COLO829 (cell line): ENCODE measurements at regions not wholly inside any gene's neighbourhood (a gene's known extent, or its start where the extent isn't known, plus 50 kb on each side); places are given as distances from the start of the nearest gene placed in this dataset.
A peak's percentile ranks its signal among the peaks of the same experiment; 100 is the strongest.
"Not testable (repeated sequence)": the region's sequence is repeated elsewhere in the genome, so short reads cannot be mapped to it uniquely, and the experiment has no call there.

Experiments
- DNase-seq: peaks from one replicate; pipeline ENCODE4 v3.0.0; 2012; ENCODE audit warnings: low spot score

GRCh38 chr6:10180138-10181074, 234.5 kb downstream of the TFAP2A start:
- DNase-seq = no peak

GRCh38 chr6:10177704-10178103, 237.2 kb downstream of the TFAP2A start:
- DNase-seq = no peak

- DNase-seq = no peak
Measured at GRCh38 chr6:10175362-10175761, 239.5 kb downstream of the TFAP2A start.

GRCh38 chr6:10174761-10175160, 240.1 kb downstream of the TFAP2A start:
- no peak for DNase-seq

GRCh38 chr6:10174056-10174455, 240.8 kb downstream of the TFAP2A start:
- no peak for DNase-seq

GRCh38 chr6:10171706-10172105, 243.2 kb downstream of the TFAP2A start:
- DNase-seq = not testable (repeated sequence)

GRCh38 chr6:10170816-10171215, 244.1 kb downstream of the TFAP2A start:
- no peak for DNase-seq

GRCh38 chr6:10166031-10166430, 248.8 kb downstream of the TFAP2A start:
- no peak for DNase-seq

GRCh38 chr6:10163203-10163962, 251.5 kb downstream of the TFAP2A start:
- DNase-seq = no peak

- DNase-seq = no peak
Measured at GRCh38 chr6:10156875-10157274, 258.0 kb downstream of the TFAP2A start.

GRCh38 chr6:10154251-10154650, 260.6 kb downstream of the TFAP2A start:
- no peak for DNase-seq

- no peak for DNase-seq
Measured at GRCh38 chr6:10151144-10151915, 263.5 kb downstream of the TFAP2A start.

- DNase-seq = no peak
Measured at GRCh38 chr6:10149603-10150002, 265.3 kb downstream of the TFAP2A start.

- DNase-seq = peak; percentile 82
Measured at GRCh38 chr6:10146715-10147451, 268.0 kb downstream of the TFAP2A start.

- no peak for DNase-seq
Measured at GRCh38 chr6:10144772-10145171, 270.1 kb downstream of the TFAP2A start.

GRCh38 chr6:10141746-10142443, 273.0 kb downstream of the TFAP2A start:
- no peak for DNase-seq

- peak; percentile 58 for DNase-seq
Measured at GRCh38 chr6:10140824-10141223, 274.1 kb downstream of the TFAP2A start.

GRCh38 chr6:10140136-10140535, 274.7 kb downstream of the TFAP2A start:
- no peak for DNase-seq

GRCh38 chr6:10138917-10139316, 276.0 kb downstream of the TFAP2A start:
- peak; percentile 28 for DNase-seq

- no peak for DNase-seq
Measured at GRCh38 chr6:10136636-10137035, 278.2 kb downstream of the TFAP2A start.

GRCh38 chr6:10134185-10134584, 280.7 kb downstream of the TFAP2A start:
- DNase-seq = not testable (repeated sequence)
